Stimulated activated naive CD8-positive, alpha-beta T cell treated with anti-CD3 and anti-CD28 coated beads, Interleukin-15, amount 100 ng/mL, for 72 hours (primary cell): ENCODE measurements at regions not wholly inside any gene's neighbourhood (a gene's known extent, or its start where the extent isn't known, plus 50 kb on each side); places are given as distances from the start of the nearest gene placed in this dataset.
"Not testable (repeated sequence)": the region's sequence is repeated elsewhere in the genome, so short reads cannot be mapped to it uniquely, and the experiment has no call there.

ENCODE experiments used
- ATAC-seq: fragments of 150-1000 bp; cut with Tn5 transposase; 2 replicates; pipeline ENCODE4 v1.10.0; 2021; ENCODE audit warnings: mild to moderate bottlenecking, moderate library complexity
- DNase-seq, 2 donors: peaks; one replicate each; pipeline ENCODE4 v3.0.0; 2021 to 2022
- H3K27ac Mint-ChIP-seq, 2 donors: one replicate each; pipeline ENCODE4 v1.8.0; 2022; ENCODE audit warnings: mild to moderate bottlenecking in 2 of 2, mixed read lengths in 2 of 2, moderate library complexity in 2 of 2
- H3K27me3 Mint-ChIP-seq: one replicate; pipeline ENCODE4 v1.8.0; 2022; ENCODE audit warnings: mixed read lengths
- H3K4me1 Mint-ChIP-seq: one replicate; pipeline ENCODE4 v1.8.0; 2022; ENCODE audit warnings: mild to moderate bottlenecking, mixed read lengths
- H3K4me3 Mint-ChIP-seq, 2 donors: one replicate each; pipeline ENCODE4 v1.8.0; 2022; ENCODE audit warnings: mild to moderate bottlenecking in 2 of 2, mixed read lengths in 2 of 2, moderate library complexity in 1 of 2
- H3K9me3 Mint-ChIP-seq, 2 donors: one replicate each; pipeline ENCODE4 v1.8.0; 2022; ENCODE audit warnings: mixed read lengths in 2 of 2

GRCh38 chr2:220779076-220779475 is 793.0 kb downstream of the EPHA4 start:
- H3K4me1 Mint-ChIP-seq, H3K27ac Mint-ChIP-seq, H3K4me3 Mint-ChIP-seq, ATAC-seq, DNase-seq, H3K27me3 Mint-ChIP-seq: not testable (repeated sequence)
- peaks cover 5 to 23% of the 10 kb centered on the region in 2 donors for H3K9me3 Mint-ChIP-seq

- Mint-ChIP-seq H3K9me3 (peaks cover 5 to 23% of the 10 kb centered on the region in 2 donors), H3K4me1 (no peaks in the 10 kb centered on the region), H3K27me3 (no peaks in the 10 kb centered on the region), H3K27ac (no peak overlapping the region), H3K4me3 (no peak overlapping the region)
- ATAC-seq: no peak
- DNase-seq: no peak
These were observed 792.6 kb downstream of the EPHA4 start for GRCh38 chr2:220779511-220779910.

- no peak overlapping the region for H3K27ac Mint-ChIP-seq
- no peaks in the 10 kb centered on the region for H3K27me3 Mint-ChIP-seq
- H3K9me3 Mint-ChIP-seq: peaks cover 5 to 23% of the 10 kb centered on the region in 2 donors
- ATAC-seq (no peak), DNase-seq (no peak)
- no peaks in the 10 kb centered on the region for H3K4me1 Mint-ChIP-seq
- H3K4me3 Mint-ChIP-seq: no peak overlapping the region
These were observed 792.2 kb downstream of the EPHA4 start for GRCh38 chr2:220779931-220780330.

GRCh38 chr2:220781622-220782241 is 790.4 kb downstream of the EPHA4 start:
- DNase-seq: no peak
- Mint-ChIP-seq H3K27ac (no peak overlapping the region), H3K4me1 (no peaks in the 10 kb centered on the region), H3K27me3 (no peaks in the 10 kb centered on the region), H3K4me3 (no peak overlapping the region), H3K9me3 (peaks cover 5 to 29% of the 10 kb centered on the region in 2 donors)
- ATAC-seq: no peak

GRCh38 chr2:220782609-220783113 is 789.4 kb downstream of the EPHA4 start:
- Mint-ChIP-seq H3K4me1 (no peaks in the 10 kb centered on the region), H3K4me3 (no peak overlapping the region), H3K27ac (no peak overlapping the region), H3K9me3 (peaks cover 4 to 21% of the 10 kb centered on the region in 2 donors), H3K27me3 (no peaks in the 10 kb centered on the region)
- DNase-seq (no peak), ATAC-seq (no peak)

- peaks cover 0 to 18% of the 10 kb centered on the region in 2 donors for H3K9me3 Mint-ChIP-seq
- no peak overlapping the region for H3K27ac Mint-ChIP-seq
- no peak for DNase-seq
- ATAC-seq: no peak
- no peaks in the 10 kb centered on the region for H3K27me3 Mint-ChIP-seq
- no peak overlapping the region for H3K4me3 Mint-ChIP-seq
- no peaks in the 10 kb centered on the region for H3K4me1 Mint-ChIP-seq
These were observed 788.4 kb downstream of the EPHA4 start for GRCh38 chr2:220783671-220784070.

- peaks cover 0 to 30% of the 10 kb centered on the region in 2 donors for H3K9me3 Mint-ChIP-seq
- ATAC-seq (no peak), DNase-seq (no peak)
- H3K4me3 Mint-ChIP-seq: no peak overlapping the region
- H3K4me1 Mint-ChIP-seq: no peaks in the 10 kb centered on the region
- H3K27me3 Mint-ChIP-seq: no peaks in the 10 kb centered on the region
- no peak overlapping the region for H3K27ac Mint-ChIP-seq
These were observed 786.9 kb downstream of the EPHA4 start for GRCh38 chr2:220785178-220785577.

GRCh38 chr2:220786216-220786615 is 785.9 kb downstream of the EPHA4 start:
- Mint-ChIP-seq H3K9me3 (peaks cover 0 to 33% of the 10 kb centered on the region in 2 donors), H3K4me3 (no peak overlapping the region), H3K27me3 (no peaks in the 10 kb centered on the region), H3K4me1 (no peaks in the 10 kb centered on the region), H3K27ac (no peak overlapping the region)
- ATAC-seq (no peak), DNase-seq (no peak)

GRCh38 chr2:220787251-220787650 is 784.9 kb downstream of the EPHA4 start:
- H3K27ac Mint-ChIP-seq: no peak overlapping the region
- H3K4me1 Mint-ChIP-seq: no peaks in the 10 kb centered on the region
- H3K4me3 Mint-ChIP-seq: no peak overlapping the region
- ATAC-seq (no peak), DNase-seq (no peak)
- no peaks in the 10 kb centered on the region for H3K27me3 Mint-ChIP-seq
- peaks cover 0 to 36% of the 10 kb centered on the region in 2 donors for H3K9me3 Mint-ChIP-seq

GRCh38 chr2:220789961-220790360 is 782.1 kb downstream of the EPHA4 start:
- ATAC-seq (no peak), DNase-seq (no peak)
- no peak overlapping the region for H3K27ac Mint-ChIP-seq
- H3K9me3 Mint-ChIP-seq: peaks cover 0 to 29% of the 10 kb centered on the region in 2 donors
- no peaks in the 10 kb centered on the region for H3K27me3 Mint-ChIP-seq
- no peaks in the 10 kb centered on the region for H3K4me1 Mint-ChIP-seq
- no peak overlapping the region for H3K4me3 Mint-ChIP-seq

GRCh38 chr2:220795705-220796104 is 776.4 kb downstream of the EPHA4 start:
- H3K4me1 Mint-ChIP-seq: no peaks in the 10 kb centered on the region
- no peaks in the 10 kb centered on the region for H3K27me3 Mint-ChIP-seq
- peaks cover 0 to 6% of the 10 kb centered on the region in 2 donors for H3K9me3 Mint-ChIP-seq
- H3K27ac Mint-ChIP-seq: no peak overlapping the region
- no peak for DNase-seq
- ATAC-seq: no peak
- no peak overlapping the region for H3K4me3 Mint-ChIP-seq

GRCh38 chr2:220811115-220811514 is 761.0 kb downstream of the EPHA4 start:
- Mint-ChIP-seq H3K27ac (no peak overlapping the region), H3K4me3 (no peak overlapping the region), H3K9me3 (peaks cover 0 to 1% of the 10 kb centered on the region in 2 donors), H3K4me1 (no peaks in the 10 kb centered on the region), H3K27me3 (no peaks in the 10 kb centered on the region)
- ATAC-seq (no peak), DNase-seq (no peak)

- no peak for DNase-seq
- no peak for ATAC-seq
- Mint-ChIP-seq H3K4me1 (no peaks in the 10 kb centered on the region), H3K4me3 (no peak overlapping the region), H3K27ac (no peak overlapping the region), H3K9me3 (no peaks in the 10 kb centered on the region), H3K27me3 (no peaks in the 10 kb centered on the region)
These were observed 760.0 kb downstream of the EPHA4 start for GRCh38 chr2:220811952-220812570.

- no peaks in the 10 kb centered on the region for H3K27me3 Mint-ChIP-seq
- no peaks in the 10 kb centered on the region for H3K4me1 Mint-ChIP-seq
- H3K27ac Mint-ChIP-seq: no peak overlapping the region
- peaks cover 0 to 6% of the 10 kb centered on the region in 2 donors for H3K9me3 Mint-ChIP-seq
- H3K4me3 Mint-ChIP-seq: no peak overlapping the region
- ATAC-seq (no peak), DNase-seq (no peak)
These were observed 757.7 kb downstream of the EPHA4 start for GRCh38 chr2:220814441-220814840.

GRCh38 chr2:220815698-220816097 is 756.4 kb downstream of the EPHA4 start:
- Mint-ChIP-seq H3K27ac (no peak overlapping the region), H3K4me3 (no peak overlapping the region), H3K9me3 (peaks cover 0 to 6% of the 10 kb centered on the region in 2 donors), H3K27me3 (no peaks in the 10 kb centered on the region), H3K4me1 (no peaks in the 10 kb centered on the region)
- ATAC-seq (no peak), DNase-seq (no peak)

- Mint-ChIP-seq H3K9me3 (peaks cover 0 to 10% of the 10 kb centered on the region in 2 donors), H3K27me3 (no peaks in the 10 kb centered on the region), H3K4me3 (no peak overlapping the region), H3K27ac (no peak overlapping the region), H3K4me1 (no peaks in the 10 kb centered on the region)
- no peak for ATAC-seq
- no peak for DNase-seq
These were observed 750.4 kb downstream of the EPHA4 start for GRCh38 chr2:220821683-220822082.
